ENCODE measurements at regions not wholly inside any gene's neighbourhood (a gene's known extent, or its start where the extent isn't known, plus 50 kb on each side); places are given as distances from the start of the nearest gene placed in this dataset.
A peak's percentile ranks its signal among the peaks of the same experiment; 100 is the strongest.

DNA sequence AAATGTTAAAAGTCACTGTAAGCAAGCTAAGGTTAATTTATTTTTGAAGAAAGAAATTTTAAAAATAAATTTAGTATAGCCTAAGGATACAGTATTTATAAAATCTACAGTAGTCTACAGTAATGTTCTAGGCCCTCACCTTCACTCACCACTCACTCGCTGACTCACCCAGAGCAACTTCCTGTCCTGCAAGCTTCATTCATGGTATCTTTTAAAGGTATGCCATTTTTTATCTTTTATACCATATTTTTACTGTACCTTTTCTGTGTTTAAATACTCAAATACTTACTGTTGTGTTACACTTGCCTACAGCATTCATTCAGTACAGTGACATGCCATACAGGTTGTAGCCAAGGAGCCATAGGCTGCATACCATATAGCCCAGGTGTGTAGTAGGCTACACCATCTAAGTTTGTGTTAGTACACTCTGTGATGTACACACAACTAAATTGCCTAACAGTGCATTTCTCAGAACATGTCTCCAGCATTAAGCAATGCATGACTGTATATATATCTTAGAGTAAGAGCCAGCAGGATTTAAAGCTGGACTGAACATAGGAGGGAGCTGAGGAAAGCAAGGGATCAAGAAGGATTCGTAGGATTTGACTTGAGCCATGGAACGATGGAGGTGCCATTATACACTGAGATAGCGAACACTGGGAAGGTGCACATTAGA lies 83.1 kb upstream of the KLF7 start:
- CTCF ChIA-PET: no interaction called here

DNA sequence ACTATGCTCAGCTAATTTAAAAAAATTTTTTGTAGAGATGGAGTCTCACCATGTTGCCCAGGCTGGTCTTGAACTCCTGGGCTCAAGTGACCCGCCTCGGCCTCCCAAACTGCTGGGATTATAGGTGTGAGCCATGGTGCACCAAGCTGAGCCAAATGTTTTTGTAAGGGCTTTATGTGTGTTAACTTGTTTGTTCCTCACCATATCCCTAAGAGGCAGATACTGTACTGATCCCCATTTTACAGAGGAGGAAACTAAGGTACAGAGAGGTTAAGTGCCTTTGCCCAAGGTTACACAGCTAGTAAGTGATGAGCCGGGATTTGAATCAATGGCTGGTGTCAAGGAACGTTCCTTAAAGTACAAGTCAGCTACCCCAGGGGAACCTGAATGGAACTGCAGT lies 85.3 kb upstream of the KLF7 start:
- ATAC-seq (no peak), DNase-seq (no peak)
- POLR2A ChIA-PET: no interaction called here
- intact Hi-C loops (cut with micrococcal nuclease): no loop called here
- TF ChIP-seq, protein P1, sequence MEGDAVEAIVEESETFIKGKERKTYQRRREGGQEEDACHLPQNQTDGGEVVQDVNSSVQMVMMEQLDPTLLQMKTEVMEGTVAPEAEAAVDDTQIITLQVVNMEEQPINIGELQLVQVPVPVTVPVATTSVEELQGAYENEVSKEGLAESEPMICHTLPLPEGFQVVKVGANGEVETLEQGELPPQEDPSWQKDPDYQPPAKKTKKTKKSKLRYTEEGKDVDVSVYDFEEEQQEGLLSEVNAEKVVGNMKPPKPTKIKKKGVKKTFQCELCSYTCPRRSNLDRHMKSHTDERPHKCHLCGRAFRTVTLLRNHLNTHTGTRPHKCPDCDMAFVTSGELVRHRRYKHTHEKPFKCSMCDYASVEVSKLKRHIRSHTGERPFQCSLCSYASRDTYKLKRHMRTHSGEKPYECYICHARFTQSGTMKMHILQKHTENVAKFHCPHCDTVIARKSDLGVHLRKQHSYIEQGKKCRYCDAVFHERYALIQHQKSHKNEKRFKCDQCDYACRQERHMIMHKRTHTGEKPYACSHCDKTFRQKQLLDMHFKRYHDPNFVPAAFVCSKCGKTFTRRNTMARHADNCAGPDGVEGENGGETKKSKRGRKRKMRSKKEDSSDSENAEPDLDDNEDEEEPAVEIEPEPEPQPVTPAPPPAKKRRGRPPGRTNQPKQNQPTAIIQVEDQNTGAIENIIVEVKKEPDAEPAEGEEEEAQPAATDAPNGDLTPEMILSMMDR (IDR thresholded peaks at IDR 0.05): no peak
- Mint-ChIP-seq H3K27me3 (peaks cover 2% of the 10 kb centered on the region), H3K9me3 (no peaks in the 10 kb centered on the region), H3K4me1 (ENCODE audit: low read depth) (peaks cover 3% of the 10 kb centered on the region), H3K36me3 (ENCODE audit: low read depth) (no peaks in the 10 kb centered on the region), H3K27ac (no peak overlapping the region), H3K4me3 (no peak overlapping the region)
- CTCF ChIA-PET: interaction anchor here (0.9 to 1.1 kb wide), 2 partner anchors 11 to 19 kb away, joined by 3 read pairs; no protein-coding TSS in a partner anchor

More for the DNA sequence above, 83.1 kb upstream of the KLF7 start:
- intact Hi-C loops (cut with micrococcal nuclease): no loop called here
- DNase-seq (peak; percentile 30), ATAC-seq (no peak)
- H3K27ac Mint-ChIP-seq: no peak overlapping the region
- no peak overlapping the region for H3K4me3 Mint-ChIP-seq
- no peaks in the 10 kb centered on the region for H3K27me3 Mint-ChIP-seq
- H3K9me3 Mint-ChIP-seq: no peaks in the 10 kb centered on the region
- TF ChIP-seq, protein P1 (IDR thresholded peaks at IDR 0.05): no peak
- H3K4me1 Mint-ChIP-seq (ENCODE audit: low read depth): peaks cover 3% of the 10 kb centered on the region
- POLR2A ChIA-PET: interaction anchor here (0.9 to 1.0 kb wide), 2 partner anchors 10 to 175 kb away, joined by 3 read pairs; no protein-coding TSS in a partner anchor
- no peaks in the 10 kb centered on the region for H3K36me3 Mint-ChIP-seq (ENCODE audit: low read depth)

DNA sequence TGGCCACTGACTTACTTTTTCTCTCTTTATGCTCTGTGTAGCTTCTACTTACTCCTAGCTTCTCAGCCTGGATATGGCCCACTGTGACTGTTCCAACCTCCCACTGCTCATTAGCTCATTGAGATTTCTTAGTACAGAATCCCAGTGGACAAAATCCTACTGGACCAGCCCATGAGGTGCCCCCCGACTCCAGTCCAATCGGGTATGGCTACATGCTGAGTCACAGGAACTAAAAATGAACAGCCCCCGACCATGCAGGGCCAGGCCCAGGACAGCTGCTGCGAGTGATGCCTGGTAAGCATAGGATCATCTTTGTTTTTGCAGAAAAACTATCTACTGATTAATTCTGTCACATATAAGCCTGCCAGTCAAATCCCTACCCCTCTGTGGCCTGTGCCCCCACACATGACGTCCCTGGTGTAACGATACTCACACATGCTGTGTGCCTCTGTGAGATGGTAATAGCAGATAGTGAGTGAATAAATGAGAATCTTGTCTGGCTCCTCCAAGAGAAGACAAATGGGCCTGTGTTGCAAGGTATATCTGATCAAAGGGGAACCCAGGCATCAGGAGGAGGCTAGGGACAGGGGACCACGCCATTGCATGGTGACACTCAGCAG lies 85.9 kb upstream of the KLF7 start:
- H3K36me3 Mint-ChIP-seq (ENCODE audit: low read depth): no peaks in the 10 kb centered on the region
- intact Hi-C loops (cut with micrococcal nuclease): no loop called here
- ChIA-PET CTCF (interaction anchor here (0.9 to 1.1 kb wide), 2 partner anchors 12 to 20 kb away, joined by 3 read pairs; no protein-coding TSS in a partner anchor), POLR2A (interaction anchor here (1.4 kb wide), 1 partner anchor 10 kb away, joined by 3 read pairs; no protein-coding TSS in a partner anchor)
- TF ChIP-seq, protein P1 (IDR thresholded peaks at IDR 0.05): no peak
- no peak overlapping the region for H3K27ac Mint-ChIP-seq
- H3K4me3 Mint-ChIP-seq: no peak overlapping the region
- no peaks in the 10 kb centered on the region for H3K9me3 Mint-ChIP-seq
- peaks cover 3% of the 10 kb centered on the region for H3K4me1 Mint-ChIP-seq (ENCODE audit: low read depth)
- H3K27me3 Mint-ChIP-seq: peaks cover 2% of the 10 kb centered on the region
- ATAC-seq (peak; percentile 34), DNase-seq (peak; percentile 15)

DNA sequence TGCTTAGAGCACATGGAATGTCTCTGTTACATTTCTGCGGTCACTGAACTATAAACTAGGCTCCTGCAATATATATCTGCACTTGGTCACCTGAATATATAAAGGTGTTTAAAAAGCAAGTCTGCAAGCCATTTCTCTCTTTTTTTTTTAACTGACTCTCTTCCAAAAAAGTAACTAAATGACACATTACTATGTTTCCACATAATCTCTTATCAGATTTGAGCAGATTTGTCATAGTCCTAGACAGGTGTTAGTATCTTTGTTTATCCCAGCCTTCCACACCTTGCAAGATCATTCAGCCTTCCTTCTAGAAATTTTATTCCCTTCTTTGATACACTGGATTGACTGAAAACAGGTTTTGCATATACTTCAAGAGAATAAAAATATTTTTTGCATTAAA lies 86.7 kb upstream of the KLF7 start:
- TF ChIP-seq, protein P1 (IDR thresholded peaks at IDR 0.05): no peak
- Mint-ChIP-seq H3K27ac (no peak overlapping the region), H3K4me3 (no peak overlapping the region), H3K9me3 (no peaks in the 10 kb centered on the region), H3K4me1 (ENCODE audit: low read depth) (peaks cover 3% of the 10 kb centered on the region), H3K27me3 (peaks cover 2% of the 10 kb centered on the region), H3K36me3 (ENCODE audit: low read depth) (no peaks in the 10 kb centered on the region)
- intact Hi-C loops (cut with micrococcal nuclease): no loop called here
- no peak for DNase-seq
- CTCF ChIA-PET: interaction anchor here (1.1 kb wide), 1 partner anchor 12 kb away, joined by 3 read pairs; no protein-coding TSS in a partner anchor
- no peak for ATAC-seq
- POLR2A ChIA-PET: interaction anchor here (1.4 kb wide), 1 partner anchor 9 kb away, joined by 3 read pairs; no protein-coding TSS in a partner anchor

Measured in activated CD8-positive, alpha-beta T cell treated with anti-CD3 and anti-CD28 coated beads for 36 hours (primary cell).